Spleen (tissue), 11 donors: ENCODE measurements at regions not wholly inside any gene's neighbourhood (a gene's known extent, or its start where the extent isn't known, plus 50 kb on each side); places are given as distances from the start of the nearest gene placed in this dataset.

Experiments used
- DNase-seq: peaks from one replicate; pipeline ENCODE4 v3.0.0-alpha.2; 2020
- H3K27ac ChIP-seq, 8 donors: fragments of 200-600 bp; sonication (generic) in 7 of 8; 1 replicate in 4 of 8; 2 replicates in 4 of 8; pipeline versions ENCODE4 v1.5.0 to v1.8.0; 2016 to 2021; ENCODE audit warnings: inconsistent platforms in 4 of 8, mild to moderate bottlenecking in 4 of 8, moderate library complexity in 1 of 8
- H3K27me3 ChIP-seq, 7 donors: fragments of 200-600 bp; sonication (generic) in 6 of 7; replicated peaks in 1 of 7; 1 replicate in 4 of 7; 2 replicates in 3 of 7; pipeline versions ENCODE4 v1.5.0 to v1.8.0; 2016 to 2021; ENCODE audit warnings: inconsistent platforms in 3 of 7, mild to moderate bottlenecking in 1 of 7
- H3K36me3 ChIP-seq, 6 donors: fragments of 200-600 bp; sonication (generic) in 5 of 6; 1 replicate in 4 of 6; 2 replicates in 2 of 6; pipeline versions ENCODE4 v1.5.0 to v1.8.0; 2016 to 2021; ENCODE audit warnings: inconsistent platforms in 2 of 6
- H3K4me1 ChIP-seq, 6 donors: fragments of 200-600 bp; sonication (generic) in 5 of 6; 1 replicate in 3 of 6; 2 replicates in 3 of 6; pipeline versions ENCODE4 v1.5.0 to v1.8.0; 2016 to 2021; ENCODE audit warnings: inconsistent platforms in 3 of 6
- H3K4me3 ChIP-seq, 8 donors: fragments of 200-600 bp; sonication (generic) in 7 of 8; 1 replicate in 4 of 8; 2 replicates in 4 of 8; pipeline versions ENCODE4 v1.5.0 to v1.8.0; 2016 to 2021; ENCODE audit warnings: inconsistent platforms in 4 of 8, mild to moderate bottlenecking in 4 of 8, moderate library complexity in 2 of 8
- H3K9me3 ChIP-seq, 8 donors: fragments of 200-600 bp; sonication (generic) in 7 of 8; 1 replicate in 4 of 8; 2 replicates in 4 of 8; pipeline versions ENCODE4 v1.5.0 to v1.8.0; 2016 to 2021; ENCODE audit warnings: inconsistent platforms in 4 of 8
- POLR2A ChIP-seq, 3 donors: fragments of 450-650 bp; IDR thresholded peaks; one replicate each; pipeline ENCODE4 v1.5.1; 2017; ENCODE audit warnings: antibody characterized with exemption in 3 of 3, mild to moderate bottlenecking in 1 of 3
- POLR2AphosphoS5 ChIP-seq, 3 donors: sonication (generic); formaldehyde crosslinking; IDR thresholded peaks; one replicate each; pipeline ENCODE4 v1.5.1; 2017; ENCODE audit warnings: antibody characterized with exemption in 3 of 3
- WGBS, 5 donors: extraction: QIAGEN DNeasy Blood & Tissue Kit in 3 of 5; methylation state at CpG; one replicate each; pipeline versions ENCODE4 v1.1.5 to v1.1.7; 2013 to 2018; 5-methylcytosine and 5-hydroxymethylcytosine counted together
- intact Hi-C: fragments of 100-400 bp; cut with DNase I; formaldehyde crosslinking; loops from one replicate; pipeline ENCODE4 v1.15.0; 2023; ENCODE audit warnings: low total_unique reads
- TF ChIP-seq, protein P1 (sequence below), 11 experiments: fragments of 200-600 bp in 7 of 11; fragments of 450-650 bp in 4 of 11; sonication (generic) in 4 of 11; IDR thresholded peaks in 8 of 11; conservative IDR thresholded peaks in 3 of 11; 1 replicate in 7 of 11; 2 replicates in 4 of 11; pipeline versions ENCODE4 v1.4.0 to v1.8.0; 2016 to 2021; ENCODE audit warnings: antibody characterized with exemption in 11 of 11, inconsistent platforms in 4 of 11, mild to moderate bottlenecking in 1 of 11
- donor health status: healthy with polysubstance abuse.
- donor health status: DM: no; HTN: no; CAD: no; lungs with moderate emphysema.
- donor health status: DM: no; HTN: no; CAD: no.
- donor health status: Bipolar disorder and iron deficiency.
- donor health status: healthy.
- donor health status: DM: no; HTN: no; CAD: no.
- donor health status: DM: yes; HTN: yes; CAD: no.

GRCh38 chr13:47708386-47708785 lies 292.7 kb downstream of the SUCLA2 start:
- TF ChIP-seq POLR2AphosphoS5 (IDR thresholded peaks at IDR 0.05) (no peak), POLR2A (IDR thresholded peaks at IDR 0.05) (no peak)
- TF ChIP-seq, protein P1, sequence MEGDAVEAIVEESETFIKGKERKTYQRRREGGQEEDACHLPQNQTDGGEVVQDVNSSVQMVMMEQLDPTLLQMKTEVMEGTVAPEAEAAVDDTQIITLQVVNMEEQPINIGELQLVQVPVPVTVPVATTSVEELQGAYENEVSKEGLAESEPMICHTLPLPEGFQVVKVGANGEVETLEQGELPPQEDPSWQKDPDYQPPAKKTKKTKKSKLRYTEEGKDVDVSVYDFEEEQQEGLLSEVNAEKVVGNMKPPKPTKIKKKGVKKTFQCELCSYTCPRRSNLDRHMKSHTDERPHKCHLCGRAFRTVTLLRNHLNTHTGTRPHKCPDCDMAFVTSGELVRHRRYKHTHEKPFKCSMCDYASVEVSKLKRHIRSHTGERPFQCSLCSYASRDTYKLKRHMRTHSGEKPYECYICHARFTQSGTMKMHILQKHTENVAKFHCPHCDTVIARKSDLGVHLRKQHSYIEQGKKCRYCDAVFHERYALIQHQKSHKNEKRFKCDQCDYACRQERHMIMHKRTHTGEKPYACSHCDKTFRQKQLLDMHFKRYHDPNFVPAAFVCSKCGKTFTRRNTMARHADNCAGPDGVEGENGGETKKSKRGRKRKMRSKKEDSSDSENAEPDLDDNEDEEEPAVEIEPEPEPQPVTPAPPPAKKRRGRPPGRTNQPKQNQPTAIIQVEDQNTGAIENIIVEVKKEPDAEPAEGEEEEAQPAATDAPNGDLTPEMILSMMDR (IDR thresholded peaks at IDR 0.05 in 8 of 11, conservative IDR thresholded peaks at IDR 0.05 in 3 of 11): no peak
- intact Hi-C loops: no loop called here
- DNase-seq: no peak
- no peaks in the 10 kb centered on the region for H3K36me3 ChIP-seq
- peaks cover 0 to 17% (median 0%) of the 10 kb centered on the region in 8 donors for H3K9me3 ChIP-seq
- WGBS, 5 donors: 38 to 65% (median 46%) methylated on average over 3 of the region's 3 CpGs
- H3K27me3 ChIP-seq: no peaks in the 10 kb centered on the region
- no peaks in the 10 kb centered on the region for H3K4me1 ChIP-seq
- H3K27ac ChIP-seq: no peak overlapping the region
- H3K4me3 ChIP-seq: no peak overlapping the region

DNA sequence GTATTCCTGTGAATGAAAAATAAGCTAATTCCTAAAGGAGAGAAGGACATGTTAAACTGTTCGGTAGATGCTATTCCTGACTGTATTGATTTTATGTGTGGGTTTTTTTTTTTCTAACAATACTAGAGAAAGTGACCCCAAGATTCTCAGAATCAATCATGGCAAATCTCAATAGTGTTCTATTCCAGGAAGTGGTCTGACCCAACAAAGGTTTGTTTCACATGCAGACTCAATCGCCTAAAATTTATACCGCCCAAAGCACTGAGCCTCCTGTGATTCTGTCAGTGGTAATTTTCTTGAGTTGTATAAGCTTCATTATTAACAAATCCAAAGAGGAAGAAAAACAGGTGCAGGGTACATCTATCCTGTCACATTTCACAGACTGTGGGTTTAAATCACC lies 293.7 kb downstream of the SUCLA2 start:
- Histone ChIP-seq H3K4me3 (no peak overlapping the region), H3K36me3 (no peaks in the 10 kb centered on the region), H3K27ac (no peak overlapping the region), H3K4me1 (no peaks in the 10 kb centered on the region), H3K9me3 (peaks cover 0 to 10% (median 0%) of the 10 kb centered on the region in 8 donors), H3K27me3 (no peaks in the 10 kb centered on the region)
- intact Hi-C loops: no loop called here
- TF ChIP-seq POLR2AphosphoS5 (IDR thresholded peaks at IDR 0.05) (no peak), POLR2A (IDR thresholded peaks at IDR 0.05) (no peak)
- TF ChIP-seq, protein P1 (IDR thresholded peaks at IDR 0.05 in 8 of 11, conservative IDR thresholded peaks at IDR 0.05 in 3 of 11): no peak
- whole genome bisulfite sequencing, 5 donors: 49 to 87% (median 65%) methylated on average over 3 of the region's 3 CpGs
- DNase-seq: no peak

- intact Hi-C loops: no loop called here
- H3K4me3 ChIP-seq: no peak overlapping the region
- WGBS, 5 donors: 66 to 75% (median 72%) methylated on average over 4 of the region's 4 CpGs
- no peak for DNase-seq
- no peaks in the 10 kb centered on the region for H3K4me1 ChIP-seq
- H3K9me3 ChIP-seq: no peaks in the 10 kb centered on the region
- no peaks in the 10 kb centered on the region for H3K36me3 ChIP-seq
- H3K27ac ChIP-seq: no peak overlapping the region
- TF ChIP-seq POLR2A (IDR thresholded peaks at IDR 0.05): no peak
- TF ChIP-seq, protein P1 (IDR thresholded peaks at IDR 0.05 in 8 of 11, conservative IDR thresholded peaks at IDR 0.05 in 3 of 11): no peak
- TF ChIP-seq POLR2AphosphoS5 (IDR thresholded peaks at IDR 0.05): no peak
- no peaks in the 10 kb centered on the region for H3K27me3 ChIP-seq
These were observed 295.9 kb downstream of the SUCLA2 start for GRCh38 chr13:47705185-47705584.

- H3K4me1 ChIP-seq: no peaks in the 10 kb centered on the region
- intact Hi-C loops: no loop called here
- no peak overlapping the region for H3K4me3 ChIP-seq
- no peak overlapping the region for H3K27ac ChIP-seq
- no peaks in the 10 kb centered on the region for H3K9me3 ChIP-seq
- H3K27me3 ChIP-seq: no peaks in the 10 kb centered on the region
- whole genome bisulfite sequencing, 5 donors: 65 to 94% (median 72%) methylated on average over 3 of the region's 3 CpGs
- no peak for DNase-seq
- TF ChIP-seq, protein P1 (IDR thresholded peaks at IDR 0.05 in 8 of 11, conservative IDR thresholded peaks at IDR 0.05 in 3 of 11): no peak
- TF ChIP-seq POLR2AphosphoS5 (IDR thresholded peaks at IDR 0.05) (no peak), POLR2A (IDR thresholded peaks at IDR 0.05) (no peak)
- H3K36me3 ChIP-seq: no peaks in the 10 kb centered on the region
These were observed 304.4 kb downstream of the SUCLA2 start for GRCh38 chr13:47696674-47697073.
